GM11168 (cell line): ENCODE measurements at regions not wholly inside any gene's neighbourhood (a gene's known extent, or its start where the extent isn't known, plus 50 kb on each side); places are given as distances from the start of the nearest gene placed in this dataset.

Source experiments
- in situ Hi-C: fragments of 300-500 bp; cut with MboI; formaldehyde crosslinking; loops from one replicate; pipeline ENCODE4 v1.12.0; 2022; ENCODE audit warnings: low sequenced_read_pairs; ENCODE audit not compliant: unreplicated experiment

DNA sequence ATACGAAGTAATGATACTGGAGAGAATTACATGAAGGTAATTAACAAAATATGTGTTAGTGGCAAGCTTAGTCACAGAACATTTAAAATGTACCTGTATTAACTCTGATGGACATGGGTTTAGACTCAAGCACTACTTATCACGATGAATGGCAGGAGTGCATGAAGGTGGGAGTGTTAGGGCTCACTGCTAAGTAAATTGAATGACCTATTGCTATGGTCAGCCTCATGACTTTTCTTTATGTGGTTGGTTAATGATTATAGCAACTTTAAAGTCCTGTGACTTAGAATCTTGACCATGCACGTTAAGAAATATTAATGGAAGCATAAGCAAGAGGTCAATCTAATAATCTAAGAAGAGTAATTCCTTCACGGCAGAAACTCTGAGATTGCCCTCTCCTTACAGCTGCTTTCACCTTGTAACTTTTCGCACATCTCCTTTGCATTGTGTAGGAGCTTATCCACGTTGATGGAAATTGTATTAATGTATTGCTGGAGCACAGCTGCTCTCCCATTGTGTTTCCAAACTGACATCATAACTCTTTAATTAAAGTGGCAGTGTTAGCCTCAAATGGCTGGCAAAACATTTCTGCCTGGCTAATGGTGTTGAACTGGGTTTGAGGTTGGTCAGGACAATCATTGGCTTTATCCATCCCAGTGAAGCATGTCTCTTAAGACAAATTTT is 114.5 kb downstream of the RXFP2 start:
- in situ Hi-C loops = no loop called here

- in situ Hi-C loops = no loop called here
Measured at GRCh38 chr13:31859571-31859970, 120.2 kb downstream of the RXFP2 start.

- in situ Hi-C loops = no loop called here
Measured at GRCh38 chr13:31860002-31860401, 120.7 kb downstream of the RXFP2 start.

DNA sequence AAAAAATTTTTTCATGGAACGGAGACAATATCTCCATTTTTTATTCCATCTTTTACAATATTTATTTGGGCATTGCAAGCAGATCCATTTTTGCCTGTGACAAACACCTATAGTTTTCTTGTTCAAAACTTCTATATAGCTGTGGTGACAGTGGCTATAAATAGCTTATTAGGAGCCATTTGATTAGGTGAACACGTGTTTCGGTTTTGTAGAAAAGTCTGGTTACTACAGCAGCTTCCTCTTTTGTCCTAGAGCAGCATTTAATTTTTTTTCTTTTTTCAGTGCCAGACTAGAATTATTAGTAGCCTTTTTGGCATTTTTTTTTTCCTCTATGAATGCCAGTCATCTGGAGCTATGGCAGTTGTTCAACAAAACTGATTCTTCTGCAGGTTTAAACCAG is 123.5 kb downstream of the RXFP2 start:
- in situ Hi-C loops = no loop called here

DNA sequence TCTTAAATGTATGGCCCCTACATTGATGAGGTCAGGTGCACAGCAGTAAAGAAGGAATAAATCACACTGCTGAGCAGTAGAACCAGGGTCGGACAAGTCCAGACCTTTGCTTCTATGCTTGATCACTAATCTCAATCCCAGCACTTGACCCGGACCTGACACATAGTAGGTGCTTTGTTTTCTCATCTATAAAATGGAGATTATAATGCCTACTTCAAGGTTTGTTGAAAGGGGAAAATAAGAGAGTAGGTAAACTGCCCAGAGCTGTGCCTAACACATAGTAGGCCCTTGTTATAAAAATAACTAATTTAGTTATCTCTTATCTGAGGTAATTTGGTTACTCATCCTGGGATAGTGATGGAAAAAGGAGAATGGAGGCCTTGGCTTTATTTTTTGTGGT is 125.0 kb downstream of the RXFP2 start:
- in situ Hi-C loops = no loop called here

- in situ Hi-C loops = no loop called here
Measured at GRCh38 chr13:31866099-31866498, 126.8 kb downstream of the RXFP2 start.

DNA sequence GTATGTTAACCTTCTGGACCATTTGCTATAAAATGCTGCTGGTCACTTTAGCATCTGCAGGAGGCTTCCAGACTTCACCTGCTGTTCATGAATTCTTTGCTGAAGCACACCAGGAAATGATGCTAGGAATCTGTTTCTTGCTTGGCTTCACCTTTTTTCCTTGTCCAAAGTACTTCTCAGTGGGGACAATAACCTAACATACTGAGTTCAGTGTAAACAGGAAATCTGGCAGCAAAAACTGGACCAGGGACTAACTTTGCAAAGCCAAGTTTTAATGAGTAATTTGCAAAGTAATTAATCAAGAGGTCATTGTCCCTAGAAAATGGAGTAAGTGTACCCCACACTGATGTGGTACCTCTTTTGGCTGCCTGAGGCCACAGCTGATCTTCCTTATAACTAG is 128.4 kb downstream of the RXFP2 start:
- in situ Hi-C loops = no loop called here

DNA sequence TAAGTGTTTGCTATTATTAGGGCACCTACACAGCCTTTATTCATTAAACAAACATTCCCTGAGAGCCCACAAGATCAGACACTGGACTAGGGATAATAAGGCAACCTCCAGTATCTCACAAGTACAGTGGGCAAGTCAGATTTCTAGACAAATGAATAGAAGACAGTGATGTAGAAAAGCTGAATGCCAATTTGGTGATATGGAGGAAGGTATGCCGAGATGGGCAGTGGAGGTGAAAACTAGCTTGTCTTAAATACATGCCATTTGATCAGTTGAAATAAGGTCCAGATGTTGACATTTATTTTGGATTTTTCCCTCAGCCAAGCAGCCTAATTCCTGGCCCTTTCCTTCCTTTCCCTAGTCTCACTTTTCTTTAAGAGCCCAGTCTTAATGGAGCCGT is 130.3 kb downstream of the RXFP2 start:
- in situ Hi-C loops = no loop called here

- in situ Hi-C loops = no loop called here
Measured at GRCh38 chr13:31870511-31870910, 131.2 kb downstream of the RXFP2 start.

DNA sequence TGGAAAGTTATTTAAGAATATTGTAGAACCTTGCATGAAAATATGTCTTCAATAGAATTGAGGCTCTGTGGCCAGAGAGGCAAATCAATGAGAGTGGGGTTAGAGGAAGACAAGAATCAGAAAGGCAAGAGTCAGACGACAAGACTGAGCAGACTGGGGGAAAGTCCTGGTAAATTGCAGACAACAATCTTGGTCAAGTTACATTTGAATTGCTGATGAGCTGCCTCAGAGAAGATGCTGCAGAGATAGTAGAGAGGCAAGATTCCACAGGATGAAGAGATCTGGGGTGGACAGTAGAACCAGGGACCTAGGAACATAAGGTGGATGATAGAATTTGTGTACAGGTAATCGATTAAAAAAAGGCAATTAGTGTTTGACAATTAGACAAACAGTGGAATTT is 133.8 kb downstream of the RXFP2 start:
- in situ Hi-C loops = no loop called here

DNA sequence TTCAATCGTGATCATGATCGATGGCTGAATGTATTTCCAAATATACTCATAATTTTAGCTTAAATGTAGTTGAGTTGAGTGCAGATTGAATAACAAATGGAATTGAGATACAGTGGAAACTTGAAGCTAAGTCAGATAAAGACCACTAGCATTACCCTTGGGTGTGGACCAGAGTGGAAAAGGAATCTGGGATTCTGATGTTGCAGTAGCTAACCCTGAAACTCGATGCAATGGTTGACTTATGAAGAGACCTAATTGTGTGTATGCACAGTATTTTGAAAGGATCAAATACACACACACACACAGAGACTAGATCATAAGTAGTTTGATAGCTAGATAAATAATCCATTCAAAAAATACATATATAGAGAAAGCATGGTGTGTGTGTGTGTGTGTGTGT is 135.8 kb downstream of the RXFP2 start:
- in situ Hi-C loops = no loop called here

GRCh38 chr13:31878052-31878451 is 138.7 kb downstream of the RXFP2 start:
- in situ Hi-C loops = no loop called here

DNA sequence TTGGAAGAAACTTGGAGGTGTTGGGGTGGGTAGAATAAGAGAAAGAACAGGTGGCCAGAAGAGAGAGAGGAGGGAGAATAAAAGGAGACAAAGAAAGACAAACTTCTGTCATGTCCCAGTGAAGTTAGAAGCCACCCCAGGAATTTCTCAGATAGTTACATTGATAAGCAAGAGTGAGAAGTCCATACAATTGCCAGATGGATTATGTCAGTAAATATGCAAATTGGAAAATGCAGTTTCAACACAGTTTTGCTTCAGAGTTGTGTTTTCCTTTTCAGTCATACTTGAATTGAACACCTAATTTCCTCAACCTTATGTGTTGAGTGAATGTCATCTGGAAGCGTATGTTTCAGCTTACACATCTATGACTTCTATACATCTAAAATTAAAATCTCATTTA is 139.2 kb downstream of the RXFP2 start:
- in situ Hi-C loops = no loop called here

- in situ Hi-C loops = no loop called here
Measured at GRCh38 chr13:31878955-31879354, 139.6 kb downstream of the RXFP2 start.

DNA sequence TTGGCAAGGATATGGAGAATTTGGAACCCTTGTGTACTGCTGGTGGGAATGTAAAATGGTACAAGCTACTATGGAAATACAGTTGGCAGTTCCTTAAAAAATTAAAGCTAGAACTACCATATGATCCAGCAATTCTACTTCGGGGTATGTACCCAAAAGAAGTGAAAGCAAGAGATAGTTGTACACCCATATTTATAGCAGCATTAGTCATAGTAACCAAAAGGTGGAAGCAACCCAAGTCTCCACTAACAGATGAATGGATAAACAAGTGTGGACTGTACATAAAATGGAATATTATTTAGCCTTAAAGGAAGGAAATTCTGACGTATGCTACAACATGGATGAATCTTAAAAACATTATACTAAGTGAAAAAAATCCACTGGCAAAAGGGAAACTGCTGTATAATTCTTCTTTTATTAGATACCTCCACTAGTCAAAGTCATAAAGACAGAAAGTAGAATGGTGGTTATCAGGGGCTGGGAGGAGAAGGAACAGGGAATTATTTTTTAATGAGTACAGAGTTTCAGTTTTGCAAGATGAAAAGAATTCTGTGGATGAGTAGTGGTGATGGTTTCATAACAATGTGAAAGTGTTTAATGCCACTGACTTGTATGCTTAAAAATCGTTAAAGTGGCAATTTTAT is 141.6 kb downstream of the RXFP2 start:
- in situ Hi-C loops = no loop called here

GRCh38 chr13:31881495-31881882 is 142.2 kb downstream of the RXFP2 start:
- in situ Hi-C loops = no loop called here

DNA sequence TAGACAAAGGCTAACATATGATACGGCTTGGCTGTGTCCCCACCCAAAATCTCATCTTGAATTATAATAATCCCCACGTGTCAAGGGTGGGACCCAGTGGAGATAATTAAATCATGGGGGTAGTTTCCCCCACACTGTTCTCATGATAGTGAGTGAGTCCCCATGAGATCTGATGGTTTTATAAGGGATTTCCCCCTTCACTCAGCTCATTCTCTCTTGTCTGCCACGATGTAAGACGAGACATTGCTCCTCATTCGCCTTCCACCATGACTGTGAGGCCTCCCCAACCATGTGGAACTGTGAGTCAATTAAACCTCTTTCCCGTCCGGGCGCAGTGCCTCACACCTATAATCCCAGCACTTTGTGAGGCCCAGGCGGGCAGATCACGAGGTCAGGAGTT is 143.5 kb downstream of the RXFP2 start:
- in situ Hi-C loops = no loop called here

DNA sequence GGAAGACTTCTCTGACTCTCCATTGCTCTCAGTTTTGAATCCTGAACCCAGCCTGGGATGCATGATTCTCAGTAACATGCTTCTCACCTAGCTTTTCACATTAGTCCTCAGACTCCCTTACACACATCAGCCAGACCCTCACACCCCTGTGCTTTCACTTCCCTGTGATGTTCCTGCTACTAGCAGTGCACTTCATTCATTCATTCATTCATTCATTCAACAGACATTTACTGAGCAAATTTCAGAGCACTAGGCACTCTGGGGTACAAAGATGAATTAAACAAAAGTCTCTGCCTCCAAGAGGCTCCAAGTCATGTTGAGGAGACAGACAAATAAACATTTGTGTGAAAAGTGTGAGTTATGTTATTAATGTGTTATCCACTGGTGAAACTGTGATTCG is 145.2 kb downstream of the RXFP2 start:
- in situ Hi-C loops = no loop called here

DNA sequence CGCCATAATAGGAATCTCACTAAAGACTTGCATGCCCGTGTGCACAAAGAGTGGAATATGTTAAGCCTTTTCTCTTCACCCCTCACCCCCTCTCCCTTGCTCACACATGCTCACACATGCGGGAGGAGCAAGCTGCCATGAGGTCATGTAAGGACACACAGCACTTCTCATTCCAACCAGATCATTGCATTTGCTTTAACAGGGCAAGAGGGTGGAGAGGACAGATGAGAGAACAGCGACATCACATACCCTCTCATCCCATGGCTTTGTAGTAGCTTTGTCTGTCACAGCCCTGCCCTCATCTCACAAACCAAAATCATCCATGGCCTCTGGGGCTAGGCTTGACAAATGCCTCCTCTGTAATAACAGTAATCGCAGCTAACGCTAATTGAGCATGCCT is 145.6 kb upstream of the FRY start:
- in situ Hi-C loops = no loop called here

DNA sequence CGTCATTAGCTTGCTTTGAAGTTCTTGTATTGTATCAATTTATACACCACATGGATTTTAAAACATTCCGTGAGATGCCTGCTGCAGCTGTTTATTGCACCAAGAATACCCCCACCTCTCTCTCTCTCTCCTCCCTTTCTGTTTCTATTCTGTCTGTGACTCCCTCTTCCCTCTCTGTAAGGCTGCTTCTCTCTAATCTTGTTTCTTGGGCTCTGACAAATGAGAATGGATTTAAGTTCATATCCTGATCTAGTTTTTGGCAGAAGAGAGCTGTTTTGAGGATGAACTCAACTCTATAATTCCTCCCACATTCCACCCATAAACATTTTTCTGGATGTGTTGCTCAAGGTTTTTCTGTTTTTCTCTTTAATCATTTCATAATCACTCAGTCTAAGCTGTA is 144.3 kb upstream of the FRY start:
- in situ Hi-C loops = no loop called here

DNA sequence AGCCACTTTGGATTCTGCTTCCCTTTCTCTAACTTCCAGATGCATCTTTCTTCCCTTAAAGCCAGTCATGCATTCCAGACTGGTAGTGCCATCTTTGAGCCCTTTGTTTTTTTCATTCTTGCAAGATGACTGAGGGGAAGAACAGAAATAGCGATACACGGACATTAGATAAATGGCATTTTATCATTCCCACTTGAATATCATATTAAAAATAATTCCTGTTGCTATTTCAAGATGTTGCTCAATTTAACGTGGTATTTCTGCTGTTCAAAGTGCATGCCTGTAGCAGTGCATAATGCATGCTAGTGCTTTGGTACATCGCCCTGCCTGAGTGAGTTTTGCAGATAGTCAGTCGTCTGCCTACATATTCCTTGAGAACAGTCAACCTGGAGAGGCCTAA is 140.6 kb upstream of the FRY start:
- in situ Hi-C loops = no loop called here

- in situ Hi-C loops = no loop called here
Measured at GRCh38 chr13:31891472-31891871, 140.1 kb upstream of the FRY start.
